Hematopoietic multipotent progenitor cell treated with erythropoietin and hydrocortisone succinate and interleukin-3 and kit ligand, for 6 days (in vitro differentiated cells): ENCODE measurements at regions not wholly inside any gene's neighbourhood (a gene's known extent, or its start where the extent isn't known, plus 50 kb on each side); places are given as distances from the start of the nearest gene placed in this dataset.
"Not testable (repeated sequence)": the region's sequence is repeated elsewhere in the genome, so short reads cannot be mapped to it uniquely, and the experiment has no call there.

ENCODE experiments used
- DNase-seq: peaks from one replicate; pipeline ENCODE4 v3.0.0-alpha.2; 2015

DNA sequence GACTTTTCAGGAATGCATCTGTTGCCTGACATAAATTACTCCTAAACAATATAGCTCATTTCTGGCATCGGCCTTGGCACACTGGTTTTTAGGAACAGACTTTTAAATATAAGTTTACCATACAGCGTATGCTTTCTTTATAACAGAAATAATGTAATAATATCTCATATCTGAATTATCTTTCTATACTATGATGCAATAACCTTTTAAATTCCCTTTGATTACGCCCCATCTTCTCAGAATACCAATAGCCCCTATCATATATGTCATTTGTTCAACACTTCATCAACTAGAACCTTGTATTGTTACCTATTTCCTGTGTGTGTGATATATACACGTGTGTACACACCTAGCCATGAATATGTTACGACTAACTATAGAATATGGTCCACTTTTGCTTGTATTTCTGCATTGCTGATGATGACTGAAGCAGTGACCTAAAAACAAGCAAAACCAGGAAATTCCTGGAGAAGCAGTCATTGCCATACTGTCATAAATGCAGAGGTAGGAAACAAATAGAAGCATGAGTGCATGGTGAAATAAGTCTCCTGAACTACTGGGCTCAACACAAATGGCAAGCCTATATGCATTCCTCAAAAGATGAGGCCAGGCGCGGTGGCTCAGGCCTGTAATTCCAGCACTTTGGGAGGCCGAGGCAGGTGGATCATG is 618.4 kb upstream of the NRP1 start:
- DNase-seq, result no peak

GRCh38 chr10:33950206-33950605 is 615.7 kb upstream of the NRP1 start:
- DNase-seq, result no peak

GRCh38 chr10:33947544-33947943 is 613.1 kb upstream of the NRP1 start:
- no peak for DNase-seq

GRCh38 chr10:33945051-33945450 is 610.6 kb upstream of the NRP1 start:
- no peak for DNase-seq

GRCh38 chr10:33942508-33942907 is 608.0 kb upstream of the NRP1 start:
- no peak for DNase-seq

DNA sequence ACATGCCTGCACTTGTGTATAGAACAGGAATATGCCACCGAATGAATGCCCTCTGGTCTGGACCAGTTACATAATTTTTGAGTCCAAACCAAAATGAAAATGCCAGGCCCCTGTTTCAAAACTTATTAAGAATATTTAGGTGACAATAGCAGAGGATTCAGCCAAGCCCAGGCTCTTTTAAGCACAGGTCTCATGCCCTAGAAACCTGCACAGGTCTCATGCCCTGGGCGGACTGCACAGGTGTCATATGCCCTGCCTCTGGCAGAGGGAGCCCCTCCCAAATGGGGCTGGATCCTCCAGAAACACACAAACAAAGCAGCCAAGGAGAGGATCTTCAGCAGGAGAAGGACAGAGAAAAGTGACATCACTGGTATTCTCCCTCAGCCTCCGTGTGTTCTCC is 605.4 kb upstream of the NRP1 start:
- no peak for DNase-seq

GRCh38 chr10:33939410-33939809 is 604.9 kb upstream of the NRP1 start:
- DNase-seq, result no peak

GRCh38 chr10:33938001-33938400 is 603.5 kb upstream of the NRP1 start:
- no peak for DNase-seq

DNA sequence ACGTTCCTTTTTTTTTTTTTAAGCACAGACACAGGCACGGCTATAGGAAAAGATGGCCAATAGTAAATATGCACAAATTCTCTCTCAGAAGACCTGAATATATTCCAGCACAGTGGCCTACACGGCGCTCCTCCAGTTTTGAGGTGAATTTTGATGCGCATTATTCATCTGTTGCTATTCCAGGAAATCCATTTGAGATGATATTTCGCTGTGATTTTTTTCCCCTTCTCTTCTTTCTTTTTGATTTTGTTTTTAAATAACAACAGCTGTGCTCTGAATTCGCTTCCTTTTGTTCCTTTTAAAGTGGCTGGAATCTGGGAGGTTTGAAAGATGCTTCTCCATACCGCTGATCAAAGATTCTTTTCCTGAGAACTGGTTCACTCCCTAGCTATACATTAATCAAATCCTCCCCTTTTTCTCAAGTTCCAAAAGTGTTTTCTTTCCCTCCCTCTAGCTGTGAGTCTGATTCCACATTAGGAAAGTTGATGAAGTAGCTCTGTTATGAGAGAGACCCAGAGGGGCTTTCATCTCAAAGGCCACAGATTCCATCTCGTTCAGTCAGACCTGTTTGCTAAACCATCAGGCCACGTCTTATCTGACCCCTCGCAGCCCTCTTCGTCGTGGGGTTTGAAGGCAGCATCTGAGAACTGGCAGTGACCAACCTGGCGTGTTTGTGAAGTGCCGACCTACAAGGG is 602.7 kb upstream of the NRP1 start:
- no peak for DNase-seq

GRCh38 chr10:33935350-33935749 is 600.9 kb upstream of the NRP1 start:
- no peak for DNase-seq

GRCh38 chr10:33930079-33930478 is 595.6 kb upstream of the NRP1 start:
- no peak for DNase-seq

DNA sequence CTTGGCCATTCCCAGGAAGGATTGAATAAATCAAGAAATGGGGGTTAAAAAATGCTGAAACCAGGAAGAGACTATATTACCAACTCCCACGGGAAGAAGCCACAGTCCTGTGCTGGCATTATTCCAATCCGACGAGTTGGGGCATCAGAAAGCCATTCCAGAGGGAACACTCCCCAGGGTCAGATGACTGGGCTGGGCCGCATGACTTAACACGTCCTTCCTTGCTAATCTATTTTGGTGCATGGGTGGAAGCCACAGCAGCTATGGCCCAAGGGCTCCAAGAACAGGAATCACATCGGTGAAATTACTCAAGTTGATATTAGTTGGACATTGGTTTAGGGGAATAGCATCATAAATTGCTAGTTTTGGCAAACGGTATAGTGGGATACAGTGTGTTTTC is 592.9 kb upstream of the NRP1 start:
- no peak for DNase-seq

DNA sequence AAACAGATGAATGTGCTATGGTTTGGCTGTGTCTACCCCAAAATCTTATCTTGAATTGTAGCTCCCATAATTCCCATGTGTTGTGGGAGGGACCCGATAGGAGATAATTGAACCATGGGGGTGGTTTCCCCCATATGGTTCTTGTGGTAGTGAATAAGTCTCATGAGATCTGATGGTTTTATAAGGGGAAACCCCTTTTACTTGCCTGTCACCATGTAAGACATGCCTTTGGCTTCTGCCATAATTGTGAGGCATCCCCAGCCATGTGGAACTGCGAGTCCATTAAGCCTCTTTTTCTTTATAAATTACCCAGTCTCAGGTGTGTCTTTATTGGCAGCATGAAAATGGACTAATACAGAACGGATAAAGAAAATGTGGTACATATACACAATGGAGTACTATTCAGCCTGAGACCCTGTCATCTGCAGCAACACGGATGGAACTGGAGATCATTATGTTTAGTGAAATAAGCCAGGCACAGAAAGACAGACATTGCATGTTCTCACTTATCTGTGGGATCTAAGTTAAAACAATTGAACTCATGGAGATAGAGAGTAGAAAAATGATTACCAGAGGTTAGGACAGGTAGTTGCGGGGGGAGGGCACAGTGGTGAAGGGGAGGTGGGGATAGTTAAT is 587.6 kb upstream of the NRP1 start:
- no peak for DNase-seq

GRCh38 chr10:33920351-33920750 is 585.9 kb upstream of the NRP1 start:
- no peak for DNase-seq

DNA sequence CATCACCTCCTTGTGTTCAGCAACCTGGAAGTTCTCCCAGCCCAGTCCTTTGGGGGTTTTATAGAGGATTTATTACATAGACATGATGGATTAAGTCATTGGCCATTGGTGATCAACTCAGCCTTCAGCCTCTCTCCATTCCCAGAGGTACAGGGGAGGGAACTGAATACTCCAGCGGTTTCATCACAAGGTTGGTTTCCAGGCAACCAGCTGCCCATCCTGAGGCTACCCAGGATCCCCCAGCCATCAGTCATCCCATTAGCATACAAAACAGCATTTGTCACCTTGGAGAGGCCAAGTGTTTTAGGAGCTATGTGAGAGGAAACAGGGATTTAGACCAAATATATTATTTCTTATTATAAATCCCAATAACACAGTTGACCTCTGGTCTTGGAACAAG is 584.8 kb upstream of the NRP1 start:
- no peak for DNase-seq

DNA sequence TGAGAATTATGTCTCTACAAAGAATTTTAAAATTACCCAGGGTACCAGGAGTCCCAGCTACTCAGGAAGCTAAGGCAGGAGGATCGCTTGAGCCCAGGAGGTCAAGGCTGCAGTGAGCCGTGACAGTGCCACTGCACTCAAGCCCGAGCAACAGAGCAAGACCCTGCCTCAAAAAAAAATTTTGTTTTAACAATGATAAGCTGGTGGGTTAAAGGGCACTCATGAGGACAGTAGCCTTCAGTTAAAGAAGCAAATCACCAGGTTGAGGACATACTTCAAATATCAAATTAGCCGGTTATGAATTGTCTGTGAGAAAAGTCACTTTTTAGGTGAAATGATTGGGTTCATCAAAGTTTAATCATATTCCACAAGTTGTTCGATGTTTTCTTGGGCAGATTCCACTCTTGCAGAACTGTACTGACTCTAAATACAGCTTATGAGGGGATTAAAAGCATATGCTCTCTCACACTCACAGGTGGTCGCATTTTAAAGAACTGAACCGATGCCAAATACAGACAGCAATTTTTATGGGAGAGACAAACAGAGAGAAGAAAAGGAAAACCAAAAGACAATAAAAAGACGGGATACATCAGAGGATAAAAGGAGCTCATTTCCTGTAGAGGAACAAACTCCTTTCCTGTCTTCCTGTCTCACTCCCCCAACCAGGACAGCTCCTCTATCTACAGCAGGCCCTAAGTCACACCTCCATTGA is 582.8 kb upstream of the NRP1 start:
- no peak for DNase-seq

GRCh38 chr10:33914746-33915145 is 580.3 kb upstream of the NRP1 start:
- DNase-seq, result no peak

DNA sequence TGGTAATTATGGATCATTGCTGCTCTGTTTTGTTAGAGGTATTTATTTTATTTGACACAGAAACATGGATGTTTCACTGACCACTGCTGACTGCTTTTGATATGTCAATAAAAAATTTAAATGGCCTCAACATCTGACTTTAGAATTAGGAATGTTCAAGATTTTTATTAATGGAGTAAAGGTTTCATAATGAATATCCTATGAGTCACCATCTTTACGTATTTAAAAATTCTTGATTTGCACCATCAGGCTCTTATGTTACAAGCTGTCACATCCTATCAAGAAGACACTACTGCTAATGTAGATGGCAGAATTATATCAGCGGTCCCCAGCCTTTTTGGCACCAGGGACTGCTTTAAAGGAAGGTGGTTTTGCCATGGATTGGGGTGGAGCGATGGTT is 578.7 kb upstream of the NRP1 start:
- DNase-seq, result no peak

DNA sequence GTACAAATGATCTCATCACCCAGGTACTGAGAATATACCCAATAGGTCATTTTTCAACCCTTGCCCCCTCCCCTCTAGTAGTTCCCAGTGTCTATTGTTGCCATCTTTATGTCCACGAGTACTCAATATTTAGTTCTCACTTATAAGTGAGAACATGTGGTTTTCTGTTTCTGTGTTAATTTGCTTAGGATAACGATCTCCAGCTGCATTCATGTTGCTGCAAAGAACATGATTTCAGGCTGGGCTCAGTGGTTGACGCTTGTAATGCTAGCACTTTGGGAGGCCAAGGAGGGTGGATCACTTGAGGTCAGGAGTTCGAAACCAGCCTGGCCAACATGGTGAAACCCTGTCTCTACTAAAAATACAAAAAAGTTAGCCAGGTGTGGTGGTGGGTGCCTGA is 575.0 kb upstream of the NRP1 start:
- DNase-seq, result not testable (repeated sequence)

GRCh38 chr10:33901166-33901565 is 566.7 kb upstream of the NRP1 start:
- DNase-seq, result no peak

GRCh38 chr10:33900596-33900995 is 566.1 kb upstream of the NRP1 start:
- DNase-seq, result no peak

DNA sequence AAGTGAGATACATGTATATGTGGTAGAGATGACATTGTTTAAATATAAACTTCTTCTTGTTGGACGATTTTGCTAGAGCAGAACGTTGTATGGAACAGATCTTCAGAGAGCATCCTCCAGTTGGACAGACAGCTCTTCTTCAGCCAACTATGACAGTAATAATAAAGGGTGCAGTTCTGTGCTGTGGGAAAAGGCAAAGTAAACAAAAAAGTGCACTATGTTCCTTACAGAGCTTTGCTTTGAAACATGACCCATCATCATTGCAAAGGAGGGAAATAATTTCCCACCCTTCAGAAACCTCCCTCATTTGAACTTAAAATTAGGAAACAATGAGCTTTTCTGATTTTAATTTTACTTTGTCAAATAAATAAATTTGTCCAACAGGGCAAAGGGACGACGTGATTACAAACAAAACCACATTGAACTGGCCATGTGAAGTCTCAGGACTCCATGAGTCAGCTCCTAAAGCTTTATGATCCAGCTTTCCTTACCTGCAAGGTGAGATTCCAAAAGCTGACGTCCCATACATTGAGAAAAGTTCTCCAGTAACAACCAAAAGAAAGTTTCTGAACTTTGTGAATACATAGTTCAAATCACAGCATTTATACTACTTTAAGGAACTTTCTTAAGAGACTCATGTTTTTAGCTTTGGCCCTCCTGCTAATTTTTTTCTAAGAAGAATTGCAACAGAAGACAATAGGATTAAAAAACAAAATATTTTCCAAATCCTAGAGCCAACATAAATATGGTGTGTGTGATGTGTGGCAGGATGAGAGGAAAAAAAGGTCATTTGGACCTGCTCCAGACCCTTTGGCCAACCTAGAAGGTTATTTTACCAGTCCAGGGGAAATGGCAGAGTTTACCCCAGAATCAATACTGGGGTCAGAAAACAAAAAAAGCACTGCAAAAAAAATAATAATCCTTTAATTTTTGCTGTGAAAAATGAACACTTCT is 565.4 kb upstream of the NRP1 start:
- DNase-seq, result no peak
